Neural cell (in vitro differentiated cells): ENCODE measurements at regions not wholly inside any gene's neighbourhood (a gene's known extent, or its start where the extent isn't known, plus 50 kb on each side); places are given as distances from the start of the nearest gene placed in this dataset.

Source experiments
- CTCF ChIP-seq: fragments of 450-650 bp; IDR thresholded peaks from 2 replicates; pipeline ENCODE4 v1.5.1; 2014; ENCODE audit warnings: antibody characterized with exemption, mild to moderate bottlenecking, moderate library complexity; ENCODE audit not compliant: poor library complexity, severe bottlenecking
- EP300 ChIP-seq: fragments of 450-650 bp; conservative IDR thresholded peaks from 2 replicates; pipeline ENCODE4 v1.6.1; 2014; ENCODE audit warnings: antibody characterized with exemption, mild to moderate bottlenecking, moderate library complexity; ENCODE audit not compliant: poor library complexity, severe bottlenecking
- EZH2 ChIP-seq: fragments of 200-600, 300-800 bp; shearing (Covaris generic), sonication (generic); IDR thresholded peaks from 2 replicates; pipeline ENCODE4 v1.6.1; 2014; ENCODE audit warnings: antibody characterized with exemption, low read length, borderline replicate concordance, mild to moderate bottlenecking; ENCODE audit not compliant: insufficient read depth, poor library complexity, severe bottlenecking
- RAD21 ChIP-seq: fragments of 450-650 bp; conservative IDR thresholded peaks from 2 replicates; pipeline ENCODE4 v1.6.1; 2014; ENCODE audit warnings: antibody characterized with exemption, mild to moderate bottlenecking, moderate library complexity
- REST ChIP-seq: IDR thresholded peaks from 2 replicates; pipeline ENCODE4 v1.6.1; 2012; ENCODE audit warnings: borderline replicate concordance
- SMC3 ChIP-seq: fragments of 450-650 bp; conservative IDR thresholded peaks from 2 replicates; pipeline ENCODE4 v1.6.1; 2014; ENCODE audit warnings: antibody characterized with exemption, mild to moderate bottlenecking, moderate library complexity; ENCODE audit not compliant: poor library complexity
- TAF1 ChIP-seq: IDR thresholded peaks from 2 replicates; pipeline ENCODE4 v1.6.1; 2012; ENCODE audit warnings: low read depth

GRCh38 chr18:11266781-11267480 is 117.6 kb upstream of the PIEZO2 start:
- no peak for TF ChIP-seq EZH2
- no peak for TF ChIP-seq CTCF
- TF ChIP-seq SMC3 = no peak
- TF ChIP-seq REST = no peak
- no peak for TF ChIP-seq EP300
- no peak for TF ChIP-seq TAF1
- TF ChIP-seq RAD21 = no peak
